PC-9 (cell line): ENCODE measurements at regions not wholly inside any gene's neighbourhood (a gene's known extent, or its start where the extent isn't known, plus 50 kb on each side); places are given as distances from the start of the nearest gene placed in this dataset.

Experiments used
- EZH2 ChIP-seq: fragments of 200-600 bp; sonication (generic); IDR thresholded peaks from 2 replicates; pipeline ENCODE4 v1.8.0; 2017; ENCODE audit warnings: antibody characterized with exemption, low read depth
- TF ChIP-seq, protein P1 (sequence below): fragments of 200-600 bp; sonication (generic); conservative IDR thresholded peaks from 2 replicates; pipeline ENCODE4 v1.6.1; 2017; ENCODE audit warnings: mixed run types, antibody characterized with exemption, mild to moderate bottlenecking, moderate library complexity

DNA sequence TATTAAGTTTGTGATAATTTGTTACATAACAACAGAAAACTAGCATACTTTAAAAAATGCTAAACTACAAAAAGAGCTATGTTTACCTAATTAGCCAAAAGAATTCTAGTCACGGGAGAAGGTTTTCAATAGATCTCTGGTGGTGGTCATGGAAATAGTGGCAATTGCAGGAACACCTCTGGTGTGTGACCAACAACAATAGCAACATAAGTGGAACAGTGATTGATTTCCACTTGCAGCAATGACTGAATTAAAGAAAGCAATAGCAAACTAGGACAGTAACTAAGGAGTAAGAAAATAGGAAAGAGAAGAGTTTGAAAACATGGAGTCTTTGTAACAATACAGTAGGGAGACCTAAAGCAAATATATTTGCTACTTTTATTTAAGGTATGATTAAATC is 171.3 kb upstream of the ADGRL4 start:
- TF ChIP-seq, protein P1, sequence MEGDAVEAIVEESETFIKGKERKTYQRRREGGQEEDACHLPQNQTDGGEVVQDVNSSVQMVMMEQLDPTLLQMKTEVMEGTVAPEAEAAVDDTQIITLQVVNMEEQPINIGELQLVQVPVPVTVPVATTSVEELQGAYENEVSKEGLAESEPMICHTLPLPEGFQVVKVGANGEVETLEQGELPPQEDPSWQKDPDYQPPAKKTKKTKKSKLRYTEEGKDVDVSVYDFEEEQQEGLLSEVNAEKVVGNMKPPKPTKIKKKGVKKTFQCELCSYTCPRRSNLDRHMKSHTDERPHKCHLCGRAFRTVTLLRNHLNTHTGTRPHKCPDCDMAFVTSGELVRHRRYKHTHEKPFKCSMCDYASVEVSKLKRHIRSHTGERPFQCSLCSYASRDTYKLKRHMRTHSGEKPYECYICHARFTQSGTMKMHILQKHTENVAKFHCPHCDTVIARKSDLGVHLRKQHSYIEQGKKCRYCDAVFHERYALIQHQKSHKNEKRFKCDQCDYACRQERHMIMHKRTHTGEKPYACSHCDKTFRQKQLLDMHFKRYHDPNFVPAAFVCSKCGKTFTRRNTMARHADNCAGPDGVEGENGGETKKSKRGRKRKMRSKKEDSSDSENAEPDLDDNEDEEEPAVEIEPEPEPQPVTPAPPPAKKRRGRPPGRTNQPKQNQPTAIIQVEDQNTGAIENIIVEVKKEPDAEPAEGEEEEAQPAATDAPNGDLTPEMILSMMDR: no peak
- TF ChIP-seq EZH2: no peak
